ENCODE measurements at regions not wholly inside any gene's neighbourhood (a gene's known extent, or its start where the extent isn't known, plus 50 kb on each side); places are given as distances from the start of the nearest gene placed in this dataset.

- no peak for TF ChIP-seq GATA3 (IDR thresholded peaks at IDR 0.05; ENCODE audit: low read depth, low read length)
- no peak for TF ChIP-seq GATA2 (IDR thresholded peaks at IDR 0.05; ENCODE audit: low read depth, low read length)
Measured at GRCh38 chr5:92206681-92207080, 823.6 kb upstream of the ARRDC3 start.
